ENCODE measurements at regions not wholly inside any gene's neighbourhood (a gene's known extent, or its start where the extent isn't known, plus 50 kb on each side); places are given as distances from the start of the nearest gene placed in this dataset.

DNA sequence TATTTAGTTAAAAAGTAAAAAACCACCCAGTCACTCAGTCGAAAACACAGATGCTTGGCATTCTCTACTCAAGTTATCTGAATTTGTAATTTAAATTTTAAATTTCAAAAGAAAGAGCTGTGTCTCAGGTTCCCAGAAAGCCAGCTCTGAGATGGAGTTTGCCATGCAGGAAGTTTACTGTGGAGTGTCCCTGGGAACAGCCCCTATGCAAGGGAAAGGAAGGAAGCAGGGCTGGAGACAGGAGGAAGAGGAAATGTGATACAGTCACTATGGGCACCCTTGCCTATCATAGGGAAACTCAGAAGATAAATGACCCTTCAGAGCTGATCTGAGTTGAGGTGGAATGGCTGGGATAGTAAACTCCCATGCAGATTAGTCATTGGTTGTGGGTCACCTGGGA is 408.8 kb upstream of the ACTBL2 start:
- TF ChIP-seq, protein P1, sequence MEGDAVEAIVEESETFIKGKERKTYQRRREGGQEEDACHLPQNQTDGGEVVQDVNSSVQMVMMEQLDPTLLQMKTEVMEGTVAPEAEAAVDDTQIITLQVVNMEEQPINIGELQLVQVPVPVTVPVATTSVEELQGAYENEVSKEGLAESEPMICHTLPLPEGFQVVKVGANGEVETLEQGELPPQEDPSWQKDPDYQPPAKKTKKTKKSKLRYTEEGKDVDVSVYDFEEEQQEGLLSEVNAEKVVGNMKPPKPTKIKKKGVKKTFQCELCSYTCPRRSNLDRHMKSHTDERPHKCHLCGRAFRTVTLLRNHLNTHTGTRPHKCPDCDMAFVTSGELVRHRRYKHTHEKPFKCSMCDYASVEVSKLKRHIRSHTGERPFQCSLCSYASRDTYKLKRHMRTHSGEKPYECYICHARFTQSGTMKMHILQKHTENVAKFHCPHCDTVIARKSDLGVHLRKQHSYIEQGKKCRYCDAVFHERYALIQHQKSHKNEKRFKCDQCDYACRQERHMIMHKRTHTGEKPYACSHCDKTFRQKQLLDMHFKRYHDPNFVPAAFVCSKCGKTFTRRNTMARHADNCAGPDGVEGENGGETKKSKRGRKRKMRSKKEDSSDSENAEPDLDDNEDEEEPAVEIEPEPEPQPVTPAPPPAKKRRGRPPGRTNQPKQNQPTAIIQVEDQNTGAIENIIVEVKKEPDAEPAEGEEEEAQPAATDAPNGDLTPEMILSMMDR (IDR thresholded peaks at IDR 0.05) = no peak
- no peak for TF ChIP-seq POLR2A (IDR thresholded peaks at IDR 0.05)

Measured in lower leg skin (tissue), 3 donors.